ENCODE measurements at regions not wholly inside any gene's neighbourhood (a gene's known extent, or its start where the extent isn't known, plus 50 kb on each side); places are given as distances from the start of the nearest gene placed in this dataset.

GRCh38 chr4:124253080-124253479 lies 459.5 kb downstream of the ANKRD50 start:
- TF ChIP-seq TAF1 (IDR thresholded peaks at IDR 0.05; ENCODE audit: borderline replicate concordance, low read depth, low read length) (no peak), POLR2AphosphoS5 (IDR thresholded peaks at IDR 0.05; ENCODE audit: low read depth, low read length) (no peak)

Data from GM12892 (cell line).